AG04449 (cell line): ENCODE measurements at regions not wholly inside any gene's neighbourhood (a gene's known extent, or its start where the extent isn't known, plus 50 kb on each side); places are given as distances from the start of the nearest gene placed in this dataset.

Experiments used
- CTCF ChIA-PET: fragments of 350-600 bp; formaldehyde crosslinking; extraction: SDS; loops from one replicate; lab custom pipeline; 2021; ENCODE audit warnings: antibody characterized with exemption; lab: Yijun Ruan, JAX
- POLR2A ChIA-PET: fragments of 400-600, 350-600 bp; formaldehyde crosslinking; extraction: SDS; loops from one replicate; lab custom pipeline; 2020; ENCODE audit warnings: antibody characterized with exemption, inconsistent platforms; lab: Yijun Ruan, JAX
- DNase-seq: peaks from one replicate; pipeline ENCODE4 v3.0.0-alpha.2; 2010; ENCODE audit warnings: low read depth, low spot score
- H3K4me3 ChIP-seq: 2 replicates; pipeline ENCODE4 v1.5.1; 2011; ENCODE audit warnings: low read depth, mild to moderate bottlenecking, control low read depth, low read length
- TF ChIP-seq, protein P1 (sequence below): IDR thresholded peaks from one replicate; pipeline ENCODE4 v1.5.1; 2011; ENCODE audit warnings: mild to moderate bottlenecking, moderate library complexity, low read length, control low read depth, inconsistent platforms; ENCODE audit not compliant: insufficient read depth; ENCODE audit errors: missing control alignments

DNA sequence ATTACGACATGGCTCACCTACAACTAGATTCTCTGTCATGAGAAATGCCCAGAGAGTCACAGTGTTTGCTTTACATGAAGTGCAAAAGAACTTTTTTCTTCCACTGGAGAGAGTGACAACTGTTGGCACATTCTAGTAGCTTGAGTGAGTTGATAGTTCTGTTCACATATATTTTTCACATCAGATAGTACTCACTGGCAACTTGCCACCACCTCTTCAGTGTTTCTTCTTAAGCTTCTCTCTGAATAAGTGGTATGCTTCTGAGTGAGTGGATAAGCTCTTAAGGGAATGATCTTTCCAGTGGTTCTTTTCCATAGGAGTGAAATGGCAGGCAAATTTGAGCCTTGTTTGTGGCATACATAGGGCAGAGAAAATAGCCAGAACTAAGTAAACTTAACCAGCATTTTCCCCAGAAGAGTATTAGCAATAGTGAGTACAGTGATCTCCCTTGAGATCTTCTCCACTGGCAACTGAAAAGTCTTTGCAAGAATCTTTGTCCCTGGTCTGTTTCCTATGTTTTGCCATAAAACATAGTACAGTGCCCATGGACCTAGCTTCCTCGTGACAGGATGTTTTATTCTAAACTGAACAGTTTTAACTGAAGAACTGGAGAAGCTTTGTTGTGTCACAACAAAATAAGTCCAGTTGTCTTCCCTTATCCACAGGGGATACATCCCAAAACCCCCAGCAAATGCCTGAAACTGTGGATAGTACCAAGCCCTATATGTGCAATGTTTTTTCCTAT, 125.4 kb upstream of the CDK13 start:
- DNase-seq, result no peak

DNA sequence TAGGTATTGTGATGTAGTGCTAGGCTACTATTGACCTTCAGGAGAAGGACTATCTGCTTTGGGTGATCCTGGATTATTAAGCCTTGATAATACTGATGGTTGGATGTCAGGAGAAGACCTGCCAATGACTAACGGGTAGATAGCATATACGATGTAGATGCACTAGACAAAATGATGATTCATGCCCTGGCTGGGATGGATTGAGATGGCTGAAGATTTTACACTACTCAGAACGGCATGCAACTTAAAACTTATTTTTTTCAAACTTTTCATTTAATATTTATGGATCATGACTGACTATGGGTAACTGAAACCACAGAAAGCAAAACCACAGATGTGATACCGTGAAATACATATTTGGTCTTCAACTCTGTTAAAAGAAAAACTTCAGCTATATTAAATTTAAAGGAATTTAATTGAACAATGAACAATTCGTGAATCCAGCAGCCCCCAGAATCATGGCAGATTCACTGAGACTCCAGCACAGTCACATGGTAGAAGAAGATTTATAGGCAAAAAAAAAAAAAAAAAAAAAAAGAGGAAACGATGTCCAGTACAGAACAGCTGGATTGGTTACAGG, 124.6 kb upstream of the CDK13 start:
- TF ChIP-seq, protein P1, sequence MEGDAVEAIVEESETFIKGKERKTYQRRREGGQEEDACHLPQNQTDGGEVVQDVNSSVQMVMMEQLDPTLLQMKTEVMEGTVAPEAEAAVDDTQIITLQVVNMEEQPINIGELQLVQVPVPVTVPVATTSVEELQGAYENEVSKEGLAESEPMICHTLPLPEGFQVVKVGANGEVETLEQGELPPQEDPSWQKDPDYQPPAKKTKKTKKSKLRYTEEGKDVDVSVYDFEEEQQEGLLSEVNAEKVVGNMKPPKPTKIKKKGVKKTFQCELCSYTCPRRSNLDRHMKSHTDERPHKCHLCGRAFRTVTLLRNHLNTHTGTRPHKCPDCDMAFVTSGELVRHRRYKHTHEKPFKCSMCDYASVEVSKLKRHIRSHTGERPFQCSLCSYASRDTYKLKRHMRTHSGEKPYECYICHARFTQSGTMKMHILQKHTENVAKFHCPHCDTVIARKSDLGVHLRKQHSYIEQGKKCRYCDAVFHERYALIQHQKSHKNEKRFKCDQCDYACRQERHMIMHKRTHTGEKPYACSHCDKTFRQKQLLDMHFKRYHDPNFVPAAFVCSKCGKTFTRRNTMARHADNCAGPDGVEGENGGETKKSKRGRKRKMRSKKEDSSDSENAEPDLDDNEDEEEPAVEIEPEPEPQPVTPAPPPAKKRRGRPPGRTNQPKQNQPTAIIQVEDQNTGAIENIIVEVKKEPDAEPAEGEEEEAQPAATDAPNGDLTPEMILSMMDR, result no peak
- DNase-seq, result no peak
- no peak overlapping the region for H3K4me3 ChIP-seq
- ChIA-PET POLR2A (no interaction called here), CTCF (no interaction called here)

More for the DNA sequence above, 125.4 kb upstream of the CDK13 start:
- TF ChIP-seq, protein P1, result no peak
- H3K4me3 ChIP-seq, result no peak overlapping the region
- POLR2A ChIA-PET, result no interaction called here
- CTCF ChIA-PET, result no interaction called here

DNA sequence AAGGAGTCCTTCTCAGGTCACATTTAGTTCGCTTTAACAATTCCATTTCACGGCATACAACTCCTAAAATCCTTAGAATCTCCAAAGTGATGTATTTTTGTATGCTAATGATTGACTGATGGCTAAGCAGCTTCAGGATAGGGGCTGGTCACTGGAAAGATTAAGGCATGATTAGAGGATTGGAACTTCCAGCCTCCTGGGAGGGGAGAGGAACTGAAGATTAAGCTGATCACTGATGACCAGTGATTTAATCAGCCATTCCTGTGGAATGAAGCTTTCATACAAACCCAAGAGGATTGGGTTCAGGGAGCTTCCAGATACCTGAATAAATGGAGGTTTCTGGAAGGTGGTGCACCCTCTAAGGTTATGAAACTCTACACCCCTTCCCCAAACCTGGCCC, 123.9 kb upstream of the CDK13 start:
- no peak overlapping the region for H3K4me3 ChIP-seq
- ChIA-PET POLR2A (no interaction called here), CTCF (no interaction called here)
- DNase-seq, result no peak
- TF ChIP-seq, protein P1, result no peak

DNA sequence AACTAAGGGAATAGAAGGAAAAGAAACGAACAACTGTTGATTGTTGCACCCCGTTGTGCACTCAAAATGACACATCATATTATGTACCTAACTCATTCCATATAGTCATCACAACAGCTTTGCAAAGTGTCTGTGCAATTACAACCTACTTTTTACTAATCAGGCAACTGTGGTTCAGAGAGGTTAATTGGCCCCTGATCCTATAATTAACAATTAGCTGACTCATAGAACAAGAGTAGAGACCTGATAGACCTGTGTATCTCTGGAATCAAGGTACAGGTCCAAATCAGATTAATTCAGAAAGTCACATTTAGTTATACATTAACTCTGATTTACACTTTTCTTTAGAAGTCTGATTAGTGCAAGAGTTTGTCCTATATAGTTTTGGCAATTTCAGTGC, 122.5 kb upstream of the CDK13 start:
- no peak for DNase-seq
- TF ChIP-seq, protein P1, result no peak
- H3K4me3 ChIP-seq, result no peak overlapping the region
- ChIA-PET CTCF (no interaction called here), POLR2A (no interaction called here)

DNA sequence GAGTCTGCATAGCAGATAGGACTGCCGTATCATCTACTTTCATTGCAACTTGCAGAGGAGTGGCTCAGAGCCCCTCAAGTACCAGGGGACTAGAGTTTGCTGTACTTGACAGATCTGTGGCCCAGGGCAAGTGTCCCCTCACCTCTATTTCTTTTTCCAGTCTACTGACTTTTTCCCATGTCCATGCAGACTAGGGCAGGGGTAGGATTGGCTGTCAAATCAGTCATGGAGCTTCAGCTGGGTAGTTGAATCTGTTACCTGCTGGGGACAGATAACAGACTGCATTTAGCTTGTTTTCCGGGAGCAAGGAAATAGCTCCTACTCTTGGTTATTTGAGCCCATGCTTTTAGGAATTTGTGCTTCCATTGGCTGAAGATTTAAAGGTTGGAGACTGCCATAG, 121.0 kb upstream of the CDK13 start:
- no peak for DNase-seq
- POLR2A ChIA-PET, result no interaction called here
- H3K4me3 ChIP-seq, result no peak overlapping the region
- CTCF ChIA-PET, result no interaction called here
- TF ChIP-seq, protein P1, result no peak

DNA sequence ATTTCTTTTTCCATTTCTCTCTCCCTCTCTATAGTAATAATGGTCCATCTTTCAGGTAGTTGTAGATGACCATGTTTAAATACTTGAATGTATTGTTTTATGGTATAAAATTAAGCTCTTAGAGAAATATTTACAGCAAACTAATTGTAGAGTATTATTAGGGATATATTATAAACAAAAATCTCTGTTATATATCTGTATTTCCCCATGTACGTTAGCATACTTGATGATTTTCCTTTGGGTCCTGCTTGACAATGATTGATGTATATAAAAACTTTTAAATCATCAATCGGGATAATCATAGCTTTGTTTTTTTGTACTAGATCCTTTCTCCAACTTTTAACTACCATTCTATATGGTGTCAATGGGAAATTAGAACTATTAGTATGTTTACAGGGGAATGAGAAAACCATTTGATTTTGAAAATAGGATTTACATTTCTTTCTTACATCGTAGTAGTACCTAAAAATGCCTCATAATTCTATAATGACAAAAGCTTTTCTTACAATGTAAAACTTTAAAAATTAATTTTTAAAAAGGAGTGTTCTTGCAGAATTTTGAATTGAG, 117.5 kb upstream of the CDK13 start:
- no peak overlapping the region for H3K4me3 ChIP-seq
- ChIA-PET CTCF (interaction anchor here (0.8 to 1.3 kb wide), 3 partner anchors 64 to 252 kb away, joined by 3 read pairs; no protein-coding TSS in a partner anchor), POLR2A (no interaction called here)
- DNase-seq, result no peak
- TF ChIP-seq, protein P1, result no peak
